Ishikawa (cell line): ENCODE measurements at regions not wholly inside any gene's neighbourhood (a gene's known extent, or its start where the extent isn't known, plus 50 kb on each side); places are given as distances from the start of the nearest gene placed in this dataset.

Source experiments
- CEBPB ChIP-seq: IDR thresholded peaks from 2 replicates; pipeline ENCODE4 v1.6.1; 2012
- CREB1 ChIP-seq: IDR thresholded peaks from 2 replicates; pipeline ENCODE4 v1.6.1; 2012; ENCODE audit warnings: low read depth
- EGR1 ChIP-seq: IDR thresholded peaks from 2 replicates; pipeline ENCODE4 v1.6.1; 2012
- EP300 ChIP-seq: IDR thresholded peaks from 2 replicates; pipeline ENCODE4 v1.6.1; 2012; ENCODE audit warnings: borderline replicate concordance
- MAX ChIP-seq: IDR thresholded peaks from 2 replicates; pipeline ENCODE4 v1.6.1; 2012
- NFIC ChIP-seq: IDR thresholded peaks from 2 replicates; pipeline ENCODE4 v1.6.1; 2012
- RAD21 ChIP-seq: IDR thresholded peaks from 2 replicates; pipeline ENCODE4 v1.6.1; 2012; ENCODE audit warnings: low read depth
- REST ChIP-seq: IDR thresholded peaks from 2 replicates; pipeline ENCODE4 v1.6.1; 2012; ENCODE audit warnings: low read depth, mild to moderate bottlenecking
- TAF1 ChIP-seq: IDR thresholded peaks from 2 replicates; pipeline ENCODE4 v1.6.1; 2012; ENCODE audit warnings: low read depth, mild to moderate bottlenecking
- TEAD4 ChIP-seq: IDR thresholded peaks from 2 replicates; pipeline ENCODE4 v1.6.1; 2012
- USF1 ChIP-seq: IDR thresholded peaks from 2 replicates; pipeline ENCODE4 v1.6.1; 2012
- YY1 ChIP-seq: IDR thresholded peaks from 2 replicates; pipeline ENCODE4 v1.6.1; 2012; ENCODE audit warnings: low read depth

- TF ChIP-seq MAX = no peak
- no peak for TF ChIP-seq TAF1
- TF ChIP-seq TEAD4 = no peak
- TF ChIP-seq EP300 = no peak
- no peak for TF ChIP-seq CEBPB
- TF ChIP-seq REST = no peak
- no peak for TF ChIP-seq NFIC
- no peak for TF ChIP-seq EGR1
- no peak for TF ChIP-seq YY1
- TF ChIP-seq CREB1 = no peak
- no peak for TF ChIP-seq USF1
- no peak for TF ChIP-seq RAD21
Measured at GRCh38 chr6:168372889-168373288, 53.3 kb upstream of the DACT2 start.
